ENCODE measurements at regions not wholly inside any gene's neighbourhood (a gene's known extent, or its start where the extent isn't known, plus 50 kb on each side); places are given as distances from the start of the nearest gene placed in this dataset.
A peak's percentile ranks its signal among the peaks of the same experiment; 100 is the strongest.

- DNase-seq, result no peak
Observed at GRCh38 chr3:177550667-177551066, 353.4 kb upstream of the TBL1XR1 start.

- DNase-seq, result peak; percentile 71
Observed at GRCh38 chr3:177551431-177551836, 354.2 kb upstream of the TBL1XR1 start.

GRCh38 chr3:177552051-177552450, 354.8 kb upstream of the TBL1XR1 start:
- no peak for DNase-seq

- DNase-seq, result no peak
Observed at GRCh38 chr3:177553012-177553411, 355.7 kb upstream of the TBL1XR1 start.

GRCh38 chr3:177553579-177553978, 356.3 kb upstream of the TBL1XR1 start:
- DNase-seq, result no peak

GRCh38 chr3:177554895-177555759, 357.8 kb upstream of the TBL1XR1 start:
- peak; percentile 44 for DNase-seq

- no peak for DNase-seq
Observed at GRCh38 chr3:177557548-177557947, 360.3 kb upstream of the TBL1XR1 start.

- DNase-seq, result no peak
Observed at GRCh38 chr3:177561365-177561764, 364.1 kb upstream of the TBL1XR1 start.

- no peak for DNase-seq
Observed at GRCh38 chr3:177561769-177562392, 364.6 kb upstream of the TBL1XR1 start.

- no peak for DNase-seq
Observed at GRCh38 chr3:177563243-177563780, 366.0 kb upstream of the TBL1XR1 start.

- DNase-seq, result no peak
Observed at GRCh38 chr3:177563792-177564191, 366.5 kb upstream of the TBL1XR1 start.

GRCh38 chr3:177565981-177566380, 368.7 kb upstream of the TBL1XR1 start:
- DNase-seq, result no peak

- no peak for DNase-seq
Observed at GRCh38 chr3:177567833-177568232, 370.6 kb upstream of the TBL1XR1 start.

GRCh38 chr3:177569193-177569592, 371.9 kb upstream of the TBL1XR1 start:
- no peak for DNase-seq

GRCh38 chr3:177569875-177570657, 372.8 kb upstream of the TBL1XR1 start:
- DNase-seq, result no peak

GRCh38 chr3:177571271-177571943, 374.1 kb upstream of the TBL1XR1 start:
- DNase-seq, result no peak

GRCh38 chr3:177571944-177572315, 374.6 kb upstream of the TBL1XR1 start:
- DNase-seq, result no peak

GRCh38 chr3:177574222-177574856, 377.1 kb upstream of the TBL1XR1 start:
- peak; percentile 94 for DNase-seq

- no peak for DNase-seq
Observed at GRCh38 chr3:177576746-177577145, 379.5 kb upstream of the TBL1XR1 start.

- DNase-seq, result no peak
Observed at GRCh38 chr3:177578488-177578887, 381.2 kb upstream of the TBL1XR1 start.

- no peak for DNase-seq
Observed at GRCh38 chr3:177579419-177579818, 382.1 kb upstream of the TBL1XR1 start.

- DNase-seq, result no peak
Observed at GRCh38 chr3:177580437-177580836, 383.2 kb upstream of the TBL1XR1 start.

All from DMS153 (cell line).